ENCODE measurements at regions not wholly inside any gene's neighbourhood (a gene's known extent, or its start where the extent isn't known, plus 50 kb on each side); places are given as distances from the start of the nearest gene placed in this dataset.

- H2AK5ac ChIP-seq (ENCODE audit: insufficient read length, low read length): no peak overlapping the region
- H3K4me1 ChIP-seq (ENCODE audit: insufficient read depth, low read length): no peaks in the 10 kb centered on the region
- no peak overlapping the region for H3K4ac ChIP-seq (ENCODE audit: low read depth, low read length)
- no peak overlapping the region for H2BK12ac ChIP-seq (ENCODE audit: insufficient read length, low read depth, low read length)
- H3K27me3 ChIP-seq (ENCODE audit: insufficient read depth, low read length): no peaks in the 10 kb centered on the region
- no peak overlapping the region for H3K9ac ChIP-seq (ENCODE audit: extremely low read depth, insufficient read length, low read length)
- H3T11ph ChIP-seq (ENCODE audit: low read length): no peak overlapping the region
- Mint-ChIP-seq H3K36me3 (ENCODE audit: insufficient read depth in 1 of 3, low read depth in 3 of 3) (no peaks in the 10 kb centered on the region), H3K4me1 (no peaks in the 10 kb centered on the region), H3K9me3 (peaks cover 13 to 39% of the 10 kb centered on the region in 2 experiments; a peak in 4 of 5 replicates), H3K27me3 (ENCODE audit: low read depth) (peaks cover 4% of the 10 kb centered on the region), H3K4me3 (no peak overlapping the region), H3K27ac (no peak overlapping the region)
- no peak overlapping the region for H2BK20ac ChIP-seq (ENCODE audit: low read depth, low read length, poor library complexity, severe bottlenecking)
- no peaks in the 10 kb centered on the region for H3K79me1 ChIP-seq (ENCODE audit: insufficient read depth, low read depth, low read length, poor library complexity, severe bottlenecking)
- H3K23ac ChIP-seq (ENCODE audit: insufficient read length, low read depth, low read length): no peak overlapping the region
- H4K8ac ChIP-seq (replicated peaks; ENCODE audit: insufficient read length, low read depth, low read length): no peak overlapping the region
- H3K56ac ChIP-seq (ENCODE audit: insufficient read length, low read depth, low read length): no peak overlapping the region
- no peak overlapping the region for H3K27ac ChIP-seq (ENCODE audit: insufficient read length, low read depth, low read length)
- H4K91ac ChIP-seq (ENCODE audit: insufficient read length, low read depth, low read length): no peak overlapping the region
- no CpG with 5 or more reads among the region's 3 CpGs for WGBS (ENCODE audit: extremely low coverage, insufficient read length, low lambda C conversion rate)
- no peak overlapping the region for H3K14ac ChIP-seq (ENCODE audit: insufficient read depth, low read length)
- H2AFZ ChIP-seq (ENCODE audit: low read length): no peak overlapping the region
- H4K5ac ChIP-seq (ENCODE audit: insufficient read length, low read depth, low read length): no peak overlapping the region
- H4K20me1 ChIP-seq (ENCODE audit: control insufficient read depth, insufficient read depth, insufficient read length): no peaks in the 10 kb centered on the region
- H2BK5ac ChIP-seq (ENCODE audit: insufficient read length, low read length): no peak overlapping the region
- no peaks in the 10 kb centered on the region for H3K9me3 ChIP-seq (ENCODE audit: control insufficient read depth, low read depth, low read length)
- no peak overlapping the region for H2BK120ac ChIP-seq (ENCODE audit: low read depth, low read length, poor library complexity, severe bottlenecking)
- H3K79me2 ChIP-seq (ENCODE audit: insufficient read depth, low read length): no peaks in the 10 kb centered on the region
- no peak for DNase-seq
- H2BK15ac ChIP-seq (ENCODE audit: low read depth, low read length): no peak overlapping the region
- H3K23me2 ChIP-seq (ENCODE audit: insufficient read length, low read depth, low read length, poor library complexity, severe bottlenecking): no peaks in the 10 kb centered on the region
- no peak overlapping the region for H3K18ac ChIP-seq (ENCODE audit: insufficient read length, low read depth, low read length)
- no peak overlapping the region for H3K4me2 ChIP-seq (ENCODE audit: insufficient read depth, insufficient read length, low read length)
- no peak for TF ChIP-seq CTCF (conservative IDR thresholded peaks at IDR 0.05)
Observed at GRCh38 chr2:31707992-31708391, 127.3 kb upstream of the SRD5A2 start.

Data from H9 (cell line).